OCI-LY3 (cell line): ENCODE measurements at regions not wholly inside any gene's neighbourhood (a gene's known extent, or its start where the extent isn't known, plus 50 kb on each side); places are given as distances from the start of the nearest gene placed in this dataset.

Experiments used
- EZH2phosphoT487 ChIP-seq: fragments of 200-600 bp; shearing (Covaris generic); IDR thresholded peaks from 2 replicates; pipeline ENCODE4 v1.6.1; 2018; ENCODE audit warnings: antibody characterized with exemption, mixed run types, low read depth
- TF ChIP-seq, protein P1 (sequence below): fragments of 200-600, 300-600 bp; sonication (generic); IDR thresholded peaks from 2 replicates; pipeline ENCODE4 v1.5.1; 2014; ENCODE audit warnings: antibody characterized with exemption, low read length, low read depth

DNA sequence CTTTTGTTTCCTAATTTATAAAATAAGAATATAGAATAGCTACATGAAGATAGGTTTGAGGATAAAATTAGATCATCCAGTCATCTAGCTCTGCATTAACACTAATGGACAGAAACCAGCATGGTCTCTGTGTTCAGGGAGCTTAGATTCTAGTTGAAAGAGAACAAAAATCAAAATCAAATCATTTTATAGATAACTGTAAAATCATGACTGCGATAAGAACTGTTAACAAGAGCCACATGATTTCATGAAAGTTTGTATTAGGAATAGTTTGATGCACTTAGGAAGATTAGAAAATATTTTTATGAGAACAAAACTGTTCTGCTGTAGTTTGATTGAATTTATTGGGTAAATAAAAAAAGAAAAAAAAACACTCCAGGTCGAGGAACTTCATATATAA, 1074.7 kb downstream of the MAT2B start:
- TF ChIP-seq, protein P1, sequence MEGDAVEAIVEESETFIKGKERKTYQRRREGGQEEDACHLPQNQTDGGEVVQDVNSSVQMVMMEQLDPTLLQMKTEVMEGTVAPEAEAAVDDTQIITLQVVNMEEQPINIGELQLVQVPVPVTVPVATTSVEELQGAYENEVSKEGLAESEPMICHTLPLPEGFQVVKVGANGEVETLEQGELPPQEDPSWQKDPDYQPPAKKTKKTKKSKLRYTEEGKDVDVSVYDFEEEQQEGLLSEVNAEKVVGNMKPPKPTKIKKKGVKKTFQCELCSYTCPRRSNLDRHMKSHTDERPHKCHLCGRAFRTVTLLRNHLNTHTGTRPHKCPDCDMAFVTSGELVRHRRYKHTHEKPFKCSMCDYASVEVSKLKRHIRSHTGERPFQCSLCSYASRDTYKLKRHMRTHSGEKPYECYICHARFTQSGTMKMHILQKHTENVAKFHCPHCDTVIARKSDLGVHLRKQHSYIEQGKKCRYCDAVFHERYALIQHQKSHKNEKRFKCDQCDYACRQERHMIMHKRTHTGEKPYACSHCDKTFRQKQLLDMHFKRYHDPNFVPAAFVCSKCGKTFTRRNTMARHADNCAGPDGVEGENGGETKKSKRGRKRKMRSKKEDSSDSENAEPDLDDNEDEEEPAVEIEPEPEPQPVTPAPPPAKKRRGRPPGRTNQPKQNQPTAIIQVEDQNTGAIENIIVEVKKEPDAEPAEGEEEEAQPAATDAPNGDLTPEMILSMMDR: no peak
- no peak for TF ChIP-seq EZH2phosphoT487
